ENCODE measurements at regions not wholly inside any gene's neighbourhood (a gene's known extent, or its start where the extent isn't known, plus 50 kb on each side); places are given as distances from the start of the nearest gene placed in this dataset.

DNA sequence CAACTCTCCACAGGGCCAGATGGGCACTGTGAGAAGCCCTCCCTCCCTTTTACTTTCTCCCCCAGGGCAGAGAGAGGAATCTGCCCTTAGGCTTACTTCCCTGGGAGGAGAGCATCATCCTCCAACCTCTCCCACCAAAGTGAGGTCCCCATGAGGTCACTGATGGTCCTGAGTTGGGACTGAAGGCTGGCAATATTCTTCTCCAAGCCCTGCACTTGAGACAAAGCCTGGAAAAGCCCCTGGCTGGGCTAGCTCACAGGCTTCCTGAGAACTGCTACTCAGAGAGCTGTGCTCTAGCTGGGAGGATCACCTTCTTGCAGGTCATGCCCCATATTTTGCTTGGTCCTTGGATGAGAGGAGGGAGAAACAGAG lies 110.0 kb upstream of the MEF2A start:
- no peaks in the 10 kb centered on the region for H3K27me3 ChIP-seq
- intact Hi-C loops (cut with DNase I): no loop called here

DNA sequence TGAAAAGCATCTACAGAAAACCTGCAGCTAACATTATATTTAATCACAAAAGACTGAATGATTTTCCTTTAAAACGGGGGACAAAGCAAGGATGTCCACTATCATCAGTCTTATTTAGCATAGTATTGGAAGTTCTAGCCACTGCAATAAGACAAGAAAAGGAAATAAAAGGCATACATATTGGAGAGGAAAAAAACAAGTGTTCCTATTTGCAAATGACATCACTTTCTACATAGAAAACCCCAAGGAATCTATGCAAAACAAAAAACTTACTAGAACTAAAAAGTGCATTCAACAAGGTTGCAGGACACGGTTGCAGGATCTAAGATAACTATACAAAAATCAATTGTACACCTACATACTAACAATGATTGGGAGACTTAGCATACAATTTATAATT lies 101.6 kb upstream of the MEF2A start:
- 82 to 86% (median 84%) methylated on average over 2 of the region's 2 CpGs for WGBS, 3 donors
- H3K27me3 ChIP-seq: no peaks in the 10 kb centered on the region
- intact Hi-C loops (cut with DNase I): no loop called here

More for the DNA sequence above, 110.0 kb upstream of the MEF2A start:
- peak in 1 of 5 donors; percentile 18 for DNase-seq
- Histone ChIP-seq H3K4me1 (ENCODE audit: insufficient read depth) (peaks cover 17% of the 10 kb centered on the region), H3K4me3 (no peak overlapping the region), H3K9me3 (no peaks in the 10 kb centered on the region), H3K27ac (no peak overlapping the region), H3K36me3 (no peaks in the 10 kb centered on the region)
- TF ChIP-seq POLR2A (IDR thresholded peaks at IDR 0.05): no peak
- no peak for TF ChIP-seq EP300 (IDR thresholded peaks at IDR 0.05)
- TF ChIP-seq, protein P1, sequence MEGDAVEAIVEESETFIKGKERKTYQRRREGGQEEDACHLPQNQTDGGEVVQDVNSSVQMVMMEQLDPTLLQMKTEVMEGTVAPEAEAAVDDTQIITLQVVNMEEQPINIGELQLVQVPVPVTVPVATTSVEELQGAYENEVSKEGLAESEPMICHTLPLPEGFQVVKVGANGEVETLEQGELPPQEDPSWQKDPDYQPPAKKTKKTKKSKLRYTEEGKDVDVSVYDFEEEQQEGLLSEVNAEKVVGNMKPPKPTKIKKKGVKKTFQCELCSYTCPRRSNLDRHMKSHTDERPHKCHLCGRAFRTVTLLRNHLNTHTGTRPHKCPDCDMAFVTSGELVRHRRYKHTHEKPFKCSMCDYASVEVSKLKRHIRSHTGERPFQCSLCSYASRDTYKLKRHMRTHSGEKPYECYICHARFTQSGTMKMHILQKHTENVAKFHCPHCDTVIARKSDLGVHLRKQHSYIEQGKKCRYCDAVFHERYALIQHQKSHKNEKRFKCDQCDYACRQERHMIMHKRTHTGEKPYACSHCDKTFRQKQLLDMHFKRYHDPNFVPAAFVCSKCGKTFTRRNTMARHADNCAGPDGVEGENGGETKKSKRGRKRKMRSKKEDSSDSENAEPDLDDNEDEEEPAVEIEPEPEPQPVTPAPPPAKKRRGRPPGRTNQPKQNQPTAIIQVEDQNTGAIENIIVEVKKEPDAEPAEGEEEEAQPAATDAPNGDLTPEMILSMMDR (IDR thresholded peaks at IDR 0.05): no peak

DNA sequence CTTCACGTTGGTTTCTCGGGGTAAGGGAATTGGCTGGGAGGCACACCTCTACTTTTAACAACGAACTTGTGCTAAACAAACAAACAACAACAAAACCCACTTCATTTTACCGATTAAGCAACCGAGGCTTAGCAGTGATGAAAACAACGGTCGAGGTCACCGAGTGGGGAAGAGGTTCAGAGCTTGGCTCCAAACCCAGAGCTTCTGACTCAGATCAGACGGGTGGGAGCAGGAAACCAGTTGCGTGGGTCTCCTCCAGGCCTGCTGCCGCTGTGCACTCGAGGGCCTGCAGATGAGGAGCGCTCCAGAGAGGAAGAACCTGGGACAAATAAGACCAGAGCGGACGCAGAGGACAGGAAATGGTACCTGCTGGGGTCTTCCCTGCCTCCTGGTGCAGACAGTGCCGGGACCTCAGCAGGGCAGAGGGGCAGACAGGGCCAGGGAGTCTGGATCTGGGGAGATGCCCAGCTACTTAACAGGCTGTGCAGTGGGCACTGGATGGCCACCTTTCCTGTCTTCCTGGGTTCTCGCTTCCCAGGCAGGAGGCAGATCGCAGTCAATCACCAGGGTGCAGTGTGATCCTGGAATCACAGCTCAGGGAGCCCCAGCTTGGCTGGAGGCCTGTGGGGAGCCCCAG lies 99.0 kb upstream of the MEF2A start:
- 83 to 88% (median 84%) methylated on average over 18 of the region's 18 CpGs for WGBS, 3 donors
- intact Hi-C loops (cut with DNase I): no loop called here
- no peak overlapping the region for H3K27ac ChIP-seq

More for the DNA sequence above, 101.6 kb upstream of the MEF2A start:
- TF ChIP-seq POLR2A (IDR thresholded peaks at IDR 0.05) (no peak), EP300 (IDR thresholded peaks at IDR 0.05) (no peak)
- TF ChIP-seq, protein P1 (IDR thresholded peaks at IDR 0.05): no peak
- Histone ChIP-seq H3K4me3 (no peak overlapping the region), H3K4me1 (ENCODE audit: insufficient read depth) (no peaks in the 10 kb centered on the region), H3K9me3 (no peaks in the 10 kb centered on the region), H3K36me3 (no peaks in the 10 kb centered on the region), H3K27ac (no peak overlapping the region)
- DNase-seq: no peak

DNA sequence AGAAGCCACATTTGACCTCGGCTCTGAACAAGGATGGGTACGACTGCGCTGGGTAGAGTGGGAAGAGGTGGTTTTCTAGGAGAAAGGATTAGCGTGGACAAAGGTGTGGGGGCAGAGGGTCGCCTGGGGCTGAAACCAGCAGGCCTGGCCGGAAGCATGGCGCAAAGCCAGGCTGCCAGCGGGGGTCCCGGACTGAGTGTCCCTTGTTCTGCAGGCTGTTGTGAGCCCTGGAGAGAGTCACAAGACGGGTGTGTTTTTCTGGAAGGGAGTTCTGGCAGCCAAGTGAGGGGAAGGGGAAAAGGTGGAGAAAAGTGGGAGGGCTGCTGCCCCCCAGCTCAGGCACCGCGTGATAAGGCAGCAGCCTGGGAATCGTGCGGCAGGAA lies 98.5 kb upstream of the MEF2A start:
- Histone ChIP-seq H3K27ac (no peak overlapping the region), H3K4me1 (ENCODE audit: insufficient read depth) (no peaks in the 10 kb centered on the region), H3K4me3 (no peak overlapping the region), H3K36me3 (no peaks in the 10 kb centered on the region), H3K27me3 (no peaks in the 10 kb centered on the region), H3K9me3 (no peaks in the 10 kb centered on the region)
- 84 to 86% (median 85%) methylated on average over 14 of the region's 14 CpGs for WGBS, 3 donors
- TF ChIP-seq POLR2A (IDR thresholded peaks at IDR 0.05) (no peak), EP300 (IDR thresholded peaks at IDR 0.05) (no peak)
- TF ChIP-seq, protein P1 (IDR thresholded peaks at IDR 0.05): no peak
- intact Hi-C loops (cut with DNase I): no loop called here
- DNase-seq: no peak

More for the DNA sequence above, 99.0 kb upstream of the MEF2A start:
- Histone ChIP-seq H3K36me3 (no peaks in the 10 kb centered on the region), H3K4me1 (ENCODE audit: insufficient read depth) (no peaks in the 10 kb centered on the region), H3K9me3 (no peaks in the 10 kb centered on the region), H3K27me3 (no peaks in the 10 kb centered on the region), H3K4me3 (no peak overlapping the region)
- no peak for TF ChIP-seq EP300 (IDR thresholded peaks at IDR 0.05)
- TF ChIP-seq POLR2A (IDR thresholded peaks at IDR 0.05): no peak
- TF ChIP-seq, protein P1 (IDR thresholded peaks at IDR 0.05): no peak
- no peak for DNase-seq

Measured in ovary (tissue), 7 donors.